GM19043 (cell line): ENCODE measurements at regions not wholly inside any gene's neighbourhood (a gene's known extent, or its start where the extent isn't known, plus 50 kb on each side); places are given as distances from the start of the nearest gene placed in this dataset.

Source experiments
- ATAC-seq: cut with Tn5 transposase; IDR thresholded peaks from one replicate; pipeline ENCODE4 v1.9.1; 2021; ENCODE audit warnings: low read depth; ENCODE audit not compliant: unreplicated experiment

DNA sequence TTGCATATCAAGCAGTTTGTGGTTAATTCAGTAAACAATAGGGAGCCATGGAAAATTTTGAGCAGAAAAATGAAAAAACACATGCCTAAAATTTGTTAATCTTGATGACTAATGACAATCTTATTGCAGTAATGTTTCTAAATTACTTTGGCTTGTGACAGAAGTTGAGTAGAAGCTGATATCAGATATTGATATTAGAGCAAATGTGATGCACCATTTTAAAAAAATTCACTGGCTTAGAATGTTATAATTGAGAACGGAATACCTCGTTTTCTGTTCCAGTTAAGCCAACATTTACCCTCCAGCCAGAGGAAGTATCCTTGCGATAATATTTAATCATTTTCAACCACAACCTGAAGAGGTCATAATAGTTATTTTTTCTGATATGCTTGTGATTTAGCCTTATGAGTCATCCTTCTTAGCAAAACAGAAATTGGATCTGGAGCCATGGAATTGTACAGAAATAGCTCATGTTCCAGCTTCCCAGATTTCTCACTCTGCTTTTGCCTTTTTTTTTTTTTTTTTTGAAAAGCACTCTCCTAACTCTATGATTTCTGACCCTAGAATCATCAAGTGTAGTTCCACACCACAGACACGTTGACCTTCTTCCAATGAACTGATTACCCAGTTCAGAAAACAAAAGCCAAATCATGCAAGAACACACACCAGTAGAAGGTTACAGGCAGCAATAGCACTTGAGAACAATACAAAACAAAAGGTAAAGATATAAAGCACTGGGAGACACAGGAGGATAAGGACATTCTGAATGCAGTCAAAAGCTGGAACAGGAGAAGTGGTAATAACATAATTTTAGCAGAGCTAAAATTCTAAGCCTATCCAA, 96.8 kb upstream of the PHYHIPL start:
- no peak for ATAC-seq

DNA sequence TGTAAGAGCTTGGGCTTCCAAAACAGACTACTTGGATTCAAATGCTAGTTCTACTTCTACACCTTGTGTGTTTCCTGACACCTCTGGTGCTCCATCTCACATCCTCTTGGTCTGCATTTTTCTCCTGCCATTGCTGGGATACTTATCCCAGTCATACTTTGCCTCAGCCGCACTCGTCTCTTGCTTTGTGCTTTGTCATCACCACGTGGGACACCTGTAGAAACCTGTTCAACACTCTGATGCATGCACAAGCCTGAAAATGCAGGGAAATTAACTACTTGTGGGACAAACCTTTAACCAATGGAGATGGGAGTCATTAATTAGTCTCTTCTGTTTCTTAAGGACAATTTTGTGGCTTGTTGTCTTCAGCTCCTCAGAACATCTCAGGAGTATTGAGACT, 94.2 kb upstream of the PHYHIPL start:
- ATAC-seq = no peak

DNA sequence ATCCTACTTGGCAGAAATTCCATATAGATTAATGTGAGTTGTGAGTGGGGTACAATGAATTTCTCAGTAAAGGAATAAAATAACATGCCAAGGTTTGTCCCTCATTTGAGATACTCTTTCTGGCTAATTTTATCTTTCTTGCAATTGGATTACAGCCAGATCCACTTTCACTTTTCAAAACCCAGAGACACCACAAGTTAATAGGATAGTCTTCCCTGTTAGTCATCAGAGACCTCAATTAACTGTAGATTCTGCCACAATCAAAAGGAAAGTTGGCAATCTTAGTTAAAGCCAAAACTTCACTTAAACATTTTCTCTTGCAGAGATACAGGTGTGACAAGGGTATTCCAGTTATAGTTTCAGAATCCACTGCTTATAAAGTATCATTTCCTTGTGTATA, 91.4 kb upstream of the PHYHIPL start:
- no peak for ATAC-seq

DNA sequence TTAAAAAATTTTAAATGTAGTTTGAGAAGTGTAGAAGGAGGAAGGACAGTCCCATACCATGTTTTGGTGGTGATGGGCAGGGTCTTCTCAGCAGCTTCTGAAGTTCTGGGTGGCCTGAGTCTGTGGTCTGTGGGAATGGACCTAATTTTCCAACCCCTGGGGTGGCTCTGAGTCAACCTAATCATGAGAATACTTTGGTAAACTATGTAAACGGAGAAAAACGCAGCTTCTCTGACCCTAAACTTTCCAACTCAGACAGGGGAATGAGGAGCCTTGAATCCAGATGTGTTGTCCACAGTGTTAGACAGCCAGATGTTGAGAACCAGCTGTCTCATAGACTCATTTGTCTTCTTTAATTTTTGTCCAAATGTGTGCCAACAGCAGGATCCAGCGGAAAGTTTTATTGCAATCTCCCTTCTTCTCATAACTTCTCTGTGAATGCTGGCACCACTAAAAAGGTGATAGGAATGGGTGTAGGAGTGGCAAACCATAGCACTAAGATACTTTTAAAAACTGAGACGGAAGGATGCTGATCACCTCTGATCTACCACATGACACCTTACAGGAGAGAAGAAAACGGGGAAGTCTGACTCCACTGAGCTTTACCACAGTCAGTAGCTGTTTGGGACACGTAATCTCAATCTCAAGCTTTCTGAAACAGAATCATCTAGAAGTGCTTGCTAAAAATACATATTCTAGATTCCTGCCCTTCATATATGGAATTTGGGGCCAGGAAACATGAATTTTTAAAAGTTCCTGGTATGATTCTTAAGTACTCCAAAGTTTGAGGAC, 90.5 kb upstream of the PHYHIPL start:
- no peak for ATAC-seq

DNA sequence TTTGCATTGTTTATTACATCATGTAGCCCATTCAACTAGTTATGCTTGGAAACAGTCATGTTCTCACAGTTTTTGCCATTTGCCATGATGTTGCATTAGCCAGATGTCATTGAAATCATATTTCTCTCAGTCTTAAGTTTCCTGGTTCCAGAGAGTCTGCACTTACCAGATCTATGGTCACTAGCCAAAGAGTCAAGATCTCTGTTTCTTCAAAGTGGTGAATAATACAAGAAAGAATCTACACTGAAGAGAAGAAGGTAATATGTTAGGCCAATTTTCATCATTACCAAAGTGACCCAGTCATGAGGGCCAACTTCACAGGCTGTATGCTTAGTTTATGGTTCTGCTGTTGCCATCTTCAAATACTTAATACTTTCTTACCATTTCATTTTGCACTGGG, 89.0 kb upstream of the PHYHIPL start:
- ATAC-seq = no peak

DNA sequence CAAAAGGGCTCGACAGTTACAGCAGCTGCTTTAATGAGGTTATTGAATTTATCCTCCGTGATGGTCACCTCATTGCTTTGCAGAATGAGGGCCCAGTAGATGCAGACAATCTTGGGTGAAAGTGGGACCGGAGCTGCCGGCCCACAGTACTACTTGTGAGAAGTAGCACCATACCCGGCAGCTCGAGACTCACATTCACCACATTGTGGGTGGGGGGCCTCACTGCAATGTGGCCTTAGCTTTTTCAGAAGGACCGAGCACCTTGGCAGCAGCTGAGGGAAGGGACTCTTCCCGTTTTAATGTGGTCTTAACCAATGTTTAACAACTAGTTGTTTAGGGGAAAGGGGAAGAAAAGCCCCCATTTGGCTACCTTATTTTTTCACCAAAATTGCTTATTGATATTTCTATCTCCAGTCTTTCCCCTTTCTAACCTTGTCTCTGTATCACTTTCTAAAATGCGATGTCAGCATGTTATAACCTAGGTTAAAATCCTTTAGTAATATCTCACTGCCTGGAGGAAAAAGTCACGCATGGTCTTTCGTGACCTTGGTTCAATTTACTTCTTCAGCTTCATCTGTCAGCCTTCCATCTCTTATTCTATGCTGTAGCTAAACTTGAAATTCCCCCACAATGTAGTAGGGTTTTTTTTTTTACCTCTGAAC, 87.4 kb upstream of the PHYHIPL start:
- no peak for ATAC-seq

DNA sequence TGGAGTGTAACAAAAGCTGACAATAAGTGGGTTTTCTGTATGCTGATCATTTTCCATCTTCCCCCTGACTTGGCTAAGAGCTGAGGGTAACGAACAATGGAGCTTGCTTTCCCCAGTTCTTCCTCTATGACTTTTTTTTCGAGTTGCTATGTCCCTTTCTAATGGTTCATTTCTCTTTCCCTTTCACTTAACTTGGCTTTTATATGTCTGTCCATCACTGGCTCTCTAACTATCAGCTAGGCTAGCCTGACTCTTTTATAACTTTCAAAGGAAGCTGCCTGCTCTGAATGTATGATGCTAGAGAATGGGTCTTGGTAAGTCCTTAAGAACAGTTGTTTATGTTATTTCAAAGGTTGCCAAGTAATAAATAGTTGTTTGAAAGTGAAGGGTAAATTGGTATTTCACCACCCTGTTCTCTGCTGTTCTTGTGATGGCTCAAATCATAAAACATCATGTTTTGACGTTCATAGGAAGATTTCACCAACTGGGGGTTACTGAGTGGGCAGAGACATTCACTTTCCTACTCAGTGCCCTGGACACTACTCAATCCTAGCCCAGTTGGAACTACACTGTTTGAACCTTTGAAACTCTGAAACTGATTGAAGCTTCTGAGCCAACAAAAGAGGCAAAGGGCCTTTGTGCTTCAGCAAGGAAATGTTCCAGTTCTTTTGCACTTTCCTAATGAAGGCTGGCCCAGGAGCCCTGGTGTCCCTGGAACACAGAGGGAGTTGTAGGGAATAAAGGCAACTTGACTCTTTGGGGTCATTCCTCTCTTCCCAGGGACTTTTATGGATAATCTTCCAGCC, 85.4 kb upstream of the PHYHIPL start:
- ATAC-seq = no peak

DNA sequence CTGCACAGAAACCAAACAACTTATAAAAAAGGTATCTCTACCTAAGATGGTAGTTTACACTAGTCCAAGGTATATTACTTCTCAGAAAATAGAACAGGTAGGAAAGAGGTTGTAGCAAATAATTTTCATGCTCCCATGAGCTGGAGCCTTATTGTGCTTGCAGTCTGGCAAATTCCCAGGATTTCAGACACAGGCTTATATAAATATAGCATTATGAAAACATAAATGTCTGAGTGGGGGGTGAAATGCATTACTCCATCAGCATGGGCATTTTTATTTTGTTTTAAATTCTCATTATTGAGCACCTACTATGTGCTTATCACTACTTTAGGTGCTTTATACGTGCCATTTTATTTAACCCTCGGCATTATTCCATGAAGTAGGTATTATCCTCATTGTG, 83.0 kb upstream of the PHYHIPL start:
- no peak for ATAC-seq

DNA sequence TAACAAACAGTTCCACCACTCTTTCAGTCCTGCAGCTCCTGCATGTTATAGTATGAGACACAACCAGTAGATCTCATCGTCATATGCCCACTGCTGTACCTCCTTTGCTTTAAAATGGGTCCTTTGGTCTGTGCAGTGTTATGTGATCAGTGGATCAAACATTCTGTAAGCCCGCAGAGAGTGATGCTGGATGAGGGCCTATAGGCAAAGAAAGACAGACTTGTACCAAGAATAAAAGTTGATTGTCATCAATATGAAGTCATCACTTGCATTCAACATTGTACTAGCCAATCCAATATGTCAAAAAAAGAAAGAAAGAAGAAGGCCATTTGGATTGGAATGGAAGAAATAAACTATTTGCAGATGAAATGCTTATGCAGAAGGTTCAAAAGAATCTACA, 79.8 kb upstream of the PHYHIPL start:
- no peak for ATAC-seq

DNA sequence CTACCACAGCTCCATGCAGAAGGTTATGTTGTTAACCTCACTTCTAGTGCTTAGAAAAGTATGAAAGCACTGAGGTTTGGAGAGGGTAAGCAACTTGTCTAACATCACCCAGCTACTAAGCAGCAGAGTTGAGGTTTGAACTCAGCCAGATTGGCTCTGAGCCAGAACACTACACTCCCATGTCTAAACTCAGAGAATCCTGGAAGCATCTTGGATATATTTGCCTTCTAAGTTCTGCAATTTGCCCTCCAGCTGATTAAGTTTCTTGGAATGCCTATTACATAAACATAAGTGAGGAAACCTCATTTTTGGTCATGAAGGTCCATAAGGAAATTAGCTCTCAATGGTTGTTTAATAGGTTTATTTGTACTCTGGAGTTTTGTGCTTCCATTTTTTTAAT, 78.1 kb upstream of the PHYHIPL start:
- ATAC-seq = no peak

DNA sequence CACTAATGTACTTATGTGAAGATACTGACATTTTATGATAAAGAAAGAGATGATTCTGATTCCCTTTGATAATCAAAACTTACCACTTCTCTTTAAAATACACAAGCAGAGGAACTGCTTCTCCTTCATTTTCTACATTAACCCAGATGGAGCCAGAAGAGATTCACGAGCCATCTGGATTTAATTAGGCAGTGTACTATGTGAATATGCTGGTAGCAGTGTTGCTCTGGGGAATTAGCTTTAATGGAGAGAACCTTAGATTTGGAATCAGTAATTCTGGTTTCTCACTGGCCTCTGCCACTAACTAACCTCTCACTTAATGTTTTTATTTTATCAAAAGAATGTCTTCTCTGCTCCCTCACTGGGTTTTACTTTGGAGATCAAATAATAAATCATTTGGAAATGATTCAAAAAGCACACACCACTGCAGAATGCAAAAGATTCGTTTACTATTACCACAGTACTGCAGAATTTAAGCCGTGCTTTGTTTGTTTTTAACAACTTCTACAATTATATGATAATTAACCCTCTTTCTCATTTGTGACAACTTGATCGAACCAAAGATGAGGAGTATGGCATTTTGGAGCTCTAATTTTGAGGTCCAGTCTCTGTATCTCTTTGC, 77.5 kb upstream of the PHYHIPL start:
- no peak for ATAC-seq

DNA sequence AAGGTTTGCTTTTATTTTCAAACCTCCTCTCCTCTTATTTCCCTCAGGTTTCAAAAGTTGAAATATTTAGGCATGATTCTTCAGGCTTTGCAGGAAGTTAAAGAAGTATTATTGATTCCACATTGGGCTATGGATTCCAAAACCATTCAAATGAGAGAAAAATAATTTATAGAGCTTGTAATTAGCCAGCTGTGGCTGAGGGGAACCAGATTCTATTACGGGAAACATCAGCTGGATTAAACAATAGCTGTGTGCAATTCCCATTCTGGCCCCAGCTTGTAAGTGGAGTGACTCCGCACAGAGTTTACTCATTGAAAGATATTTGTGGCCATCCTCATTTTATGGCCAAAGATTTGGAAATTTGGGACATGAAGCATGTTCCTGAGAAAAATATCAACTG, 77.0 kb upstream of the PHYHIPL start:
- no peak for ATAC-seq

DNA sequence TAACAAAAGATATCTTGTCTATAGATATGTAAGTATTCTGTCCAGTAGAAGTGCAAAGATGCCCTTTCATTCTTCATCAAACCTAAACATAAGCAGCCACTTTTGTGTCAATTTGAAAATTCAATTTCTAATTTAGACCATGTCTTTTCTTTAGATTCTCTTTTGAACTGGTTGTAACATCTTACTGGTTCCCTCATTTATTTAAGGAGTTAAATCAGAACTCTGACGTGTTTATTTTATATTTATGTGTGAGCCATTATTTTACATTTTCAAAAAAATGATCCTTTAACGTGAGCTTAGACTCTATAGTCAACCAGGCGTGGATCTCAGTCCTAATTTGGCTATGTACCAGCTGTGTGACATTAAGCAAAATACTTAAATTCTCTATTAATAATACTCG, 74.0 kb upstream of the PHYHIPL start:
- ATAC-seq = no peak

DNA sequence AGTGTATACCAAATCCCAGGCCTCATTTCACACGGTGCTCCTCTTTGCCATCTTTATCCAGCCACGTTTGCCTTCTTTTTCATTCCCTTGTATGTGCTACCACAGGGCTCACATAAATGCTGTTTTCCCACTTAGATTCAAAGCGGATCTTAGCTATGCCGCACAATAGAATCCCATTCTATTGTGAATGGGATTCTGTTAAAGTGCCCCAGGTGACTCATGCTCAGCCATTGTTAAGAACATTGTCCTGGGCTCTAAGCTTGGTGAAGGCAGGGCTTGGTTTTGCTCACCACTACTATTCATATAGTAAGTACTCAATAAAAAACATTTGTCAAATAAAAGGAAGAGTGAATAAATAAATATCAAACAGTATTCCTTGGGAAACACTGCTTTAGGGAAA, 72.3 kb upstream of the PHYHIPL start:
- no peak for ATAC-seq

DNA sequence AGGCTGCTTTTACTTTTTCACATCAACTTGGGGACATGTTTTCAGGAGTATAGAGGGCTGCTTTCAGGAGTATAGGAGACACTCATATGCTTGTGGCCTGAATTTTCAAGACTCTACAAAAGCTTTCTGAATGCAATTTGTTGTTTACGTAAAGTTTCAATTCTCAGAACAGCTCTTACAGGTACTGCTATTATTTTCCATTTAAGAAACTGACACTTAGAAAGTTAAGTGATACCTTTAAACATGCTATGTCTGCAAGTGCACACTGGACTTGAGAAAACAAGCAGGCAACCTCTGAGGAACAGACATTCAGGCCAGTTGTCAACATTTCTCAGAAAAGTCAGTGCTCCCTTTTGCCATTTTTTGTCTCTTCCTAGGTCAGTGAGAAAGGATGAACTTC, 70.0 kb upstream of the PHYHIPL start:
- ATAC-seq = no peak

DNA sequence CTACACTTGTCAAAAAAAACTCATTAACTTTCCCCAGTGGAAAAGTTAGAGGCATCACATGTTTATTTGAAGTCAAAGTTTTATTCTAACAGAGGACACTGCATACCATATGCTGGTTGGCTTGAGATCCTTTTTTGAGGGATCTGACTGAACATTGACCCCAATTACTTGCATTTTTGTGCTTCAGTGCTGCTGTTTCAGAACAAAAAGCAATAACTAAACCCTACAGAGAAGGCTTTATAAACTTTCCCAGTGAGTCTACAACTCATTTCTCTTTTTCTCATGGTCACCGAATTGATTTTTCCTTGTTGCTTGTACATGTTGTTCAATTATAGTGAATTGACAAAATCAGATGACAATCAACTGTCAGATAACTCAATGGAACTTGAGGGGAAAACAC, 69.3 kb upstream of the PHYHIPL start:
- no peak for ATAC-seq

DNA sequence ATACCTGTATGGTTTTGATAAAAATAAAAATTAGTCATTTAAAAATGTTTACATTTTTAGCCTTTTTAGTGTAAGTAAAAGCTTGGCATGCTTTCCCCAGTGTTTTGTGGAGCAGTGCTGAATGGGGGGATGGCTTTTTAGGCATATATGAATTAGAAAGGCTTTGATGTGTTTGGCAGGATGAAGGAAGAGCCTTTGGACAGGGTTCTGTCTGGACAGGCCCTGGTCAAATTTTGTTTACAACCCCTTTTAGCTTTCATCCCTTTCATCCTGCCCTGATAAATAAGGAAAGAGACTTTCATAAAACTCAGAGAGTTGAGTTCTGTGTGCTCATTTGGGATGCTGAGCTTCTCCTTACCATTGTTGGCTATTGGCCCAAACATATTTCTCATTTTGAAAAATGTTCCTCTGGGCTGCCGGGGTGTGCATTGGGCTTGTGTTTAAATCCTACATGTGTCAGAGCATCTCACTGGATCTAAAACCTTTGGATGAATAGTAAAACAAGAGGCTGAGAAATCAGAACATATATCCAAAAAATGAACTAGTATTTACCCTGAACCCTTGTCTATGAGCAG, 68.1 kb upstream of the PHYHIPL start:
- no peak for ATAC-seq

DNA sequence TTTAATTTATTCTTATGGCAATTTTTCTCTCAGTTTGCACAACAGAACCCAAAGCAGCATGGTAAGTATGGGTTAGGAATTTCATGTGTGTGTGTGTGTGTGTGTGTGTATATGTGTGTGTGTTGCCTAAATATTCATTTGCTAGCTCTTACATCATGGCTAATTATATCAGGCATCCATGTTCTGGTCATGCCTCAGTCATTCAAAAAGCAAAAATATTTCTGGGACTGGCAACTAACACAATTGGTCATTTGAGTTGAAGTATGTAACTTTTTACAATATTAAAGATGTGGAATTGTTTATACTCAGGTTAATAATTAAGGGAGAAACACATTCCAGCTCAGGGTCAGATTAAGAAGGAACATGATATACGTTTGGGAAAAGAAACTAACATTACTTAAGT, 67.6 kb upstream of the PHYHIPL start:
- ATAC-seq = no peak

DNA sequence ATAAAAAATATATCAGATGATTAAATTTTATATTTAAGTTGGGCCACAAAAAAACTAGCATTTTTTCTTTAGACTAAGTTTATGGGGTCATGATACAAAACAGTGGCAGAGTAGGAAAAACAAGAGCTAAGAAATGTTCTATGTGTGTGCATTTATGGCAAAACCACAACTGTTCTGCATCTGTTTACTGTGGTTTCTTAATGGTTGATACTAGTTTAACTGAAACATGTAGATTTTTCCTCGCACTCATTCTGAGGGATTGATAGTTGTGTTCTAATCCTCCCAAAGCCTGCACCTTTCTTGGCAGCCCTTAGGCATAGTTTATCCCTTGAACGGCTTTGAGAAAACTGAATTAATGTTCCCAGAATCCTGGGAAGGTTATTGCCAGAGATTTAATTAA, 66.6 kb upstream of the PHYHIPL start:
- no peak for ATAC-seq

DNA sequence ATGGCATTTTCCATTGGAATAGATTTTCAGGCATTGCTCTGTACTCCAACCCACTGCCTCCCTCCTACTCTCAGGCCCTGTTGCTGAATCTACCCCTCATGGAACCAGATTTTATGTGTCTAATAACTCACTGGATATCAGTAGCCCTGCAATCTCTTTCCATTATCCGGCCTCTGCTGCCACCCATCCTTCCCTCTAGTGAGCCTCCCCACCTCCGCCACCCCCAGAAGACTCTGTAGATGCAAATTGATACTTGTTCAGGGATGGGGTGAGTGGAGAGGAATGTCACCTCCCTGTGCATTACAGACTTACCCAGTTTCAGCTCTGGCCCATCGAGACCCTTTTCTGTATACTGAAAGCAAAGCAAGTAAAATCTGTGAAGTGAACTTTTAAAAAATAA, 52.3 kb upstream of the PHYHIPL start:
- ATAC-seq = no peak
